HG02642 (cell line): ENCODE measurements at regions not wholly inside any gene's neighbourhood (a gene's known extent, or its start where the extent isn't known, plus 50 kb on each side); places are given as distances from the start of the nearest gene placed in this dataset.
"Not testable (repeated sequence)": the region's sequence is repeated elsewhere in the genome, so short reads cannot be mapped to it uniquely, and the experiment has no call there.

Source experiments
- ATAC-seq: cut with Tn5 transposase; IDR thresholded peaks from one replicate; pipeline ENCODE4 v1.9.1; 2021; ENCODE audit warnings: mild to moderate bottlenecking; ENCODE audit not compliant: unreplicated experiment, poor library complexity

DNA sequence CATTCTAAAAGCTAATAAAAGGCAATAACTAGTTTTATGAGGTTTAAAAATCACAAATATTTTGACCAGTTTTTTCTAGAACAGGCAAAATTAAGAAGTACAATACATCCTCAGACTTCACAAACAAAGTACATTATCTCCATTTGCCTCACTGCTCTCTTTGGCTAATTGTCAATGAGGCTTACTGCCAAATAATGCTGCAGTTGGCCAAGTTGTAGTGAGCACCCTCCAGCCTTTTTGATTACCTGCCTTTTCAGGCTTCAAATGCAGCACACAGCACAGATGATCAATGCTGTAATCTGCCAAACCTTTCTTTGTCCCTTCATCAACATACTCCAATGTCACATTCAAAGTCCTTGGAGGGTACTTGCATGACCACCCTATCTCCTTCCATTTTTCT lies 605.2 kb downstream of the KLHL13 start:
- no peak for ATAC-seq

DNA sequence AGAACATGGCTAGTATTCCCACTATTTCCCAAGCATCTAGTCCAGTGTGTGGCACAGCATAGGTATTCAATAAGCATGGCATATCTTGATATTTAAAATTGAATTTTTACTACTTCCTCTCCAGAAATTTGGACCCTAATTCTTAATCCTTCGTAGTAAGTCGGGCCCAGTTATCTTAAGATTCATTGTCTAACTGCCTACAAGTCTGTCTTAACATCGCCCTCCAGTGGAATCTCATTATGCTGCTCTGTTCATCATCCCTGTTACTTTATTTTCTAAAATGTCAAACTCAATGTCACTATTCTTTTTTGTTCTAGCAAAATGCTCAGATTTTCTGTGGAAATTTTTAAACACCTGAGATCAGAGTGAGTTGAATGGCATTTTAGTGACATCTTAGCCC lies 606.2 kb downstream of the KLHL13 start:
- no peak for ATAC-seq

DNA sequence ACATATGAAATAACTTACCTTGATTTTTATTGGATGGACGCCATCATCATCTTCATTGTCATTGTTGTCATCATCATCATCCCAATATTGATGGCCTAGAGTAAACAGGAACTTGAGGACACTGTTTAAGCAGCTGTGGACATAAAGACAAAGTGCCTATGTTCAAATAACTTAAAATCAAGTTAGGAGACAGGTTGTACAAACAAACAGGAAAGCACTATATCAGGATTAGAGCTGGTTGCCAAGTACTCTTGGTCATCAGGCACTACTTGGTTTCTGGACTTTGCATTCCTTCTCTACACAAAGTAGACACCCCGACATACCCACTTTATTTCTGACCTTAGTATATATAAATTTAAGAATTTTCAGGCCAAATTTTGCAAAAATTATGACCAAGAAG lies 608.6 kb downstream of the KLHL13 start:
- ATAC-seq, result no peak

DNA sequence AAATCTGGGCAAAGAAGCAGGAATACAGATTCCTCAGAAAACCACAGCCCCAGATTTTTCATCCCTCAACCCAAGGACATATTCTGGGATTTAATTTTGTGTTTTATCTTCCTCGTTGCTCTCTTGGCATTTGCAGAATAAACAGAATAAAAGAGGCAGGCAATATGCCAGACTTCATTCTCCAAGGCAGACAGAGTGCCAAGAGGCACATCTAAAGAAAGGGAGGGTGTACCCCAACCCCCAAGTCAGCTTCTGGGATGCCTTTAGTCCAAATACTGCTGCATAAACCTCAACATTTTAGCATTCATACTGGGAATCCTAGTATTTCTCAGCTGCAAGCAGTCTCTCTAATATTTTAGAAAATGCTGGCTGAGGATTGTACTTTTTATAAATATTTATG lies 629.2 kb downstream of the KLHL13 start:
- no peak for ATAC-seq

- no peak for ATAC-seq
Observed at GRCh38 chrX:117483950-117484349, 632.7 kb downstream of the KLHL13 start.

DNA sequence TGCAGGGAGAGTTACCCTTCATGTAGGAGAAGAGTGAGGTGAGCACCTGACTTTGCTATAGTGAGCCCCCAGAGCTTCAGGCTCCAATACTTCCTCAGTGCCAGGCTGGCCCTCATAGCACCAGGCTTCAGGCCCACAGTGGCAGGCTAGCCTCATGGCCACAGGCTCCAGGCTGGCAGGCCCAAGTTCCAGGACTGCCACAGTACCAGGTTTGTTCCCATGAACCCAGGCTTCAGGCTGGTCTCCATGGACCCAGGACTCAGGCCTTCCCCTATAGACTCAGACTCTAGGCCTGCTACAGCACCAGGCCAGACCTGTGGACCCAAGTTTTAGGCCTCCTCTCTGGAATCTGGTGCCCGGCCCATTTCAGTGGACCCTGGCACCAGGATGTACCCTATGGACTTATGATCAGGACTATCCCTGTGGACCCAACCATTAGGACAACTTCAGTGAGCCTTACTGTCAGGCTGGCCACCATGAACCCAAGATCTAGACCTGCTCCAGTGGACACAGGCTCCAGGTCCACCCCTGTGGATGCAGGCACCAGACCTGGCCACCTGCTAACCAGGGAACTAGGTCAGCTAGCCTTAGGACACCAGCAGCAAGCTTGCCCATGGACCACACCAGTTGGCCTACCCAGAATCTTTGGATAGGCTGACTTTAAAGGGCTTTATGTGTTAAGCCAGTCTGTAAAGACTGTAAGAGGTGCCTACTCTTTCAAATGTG lies 658.2 kb downstream of the KLHL13 start:
- ATAC-seq, result no peak

DNA sequence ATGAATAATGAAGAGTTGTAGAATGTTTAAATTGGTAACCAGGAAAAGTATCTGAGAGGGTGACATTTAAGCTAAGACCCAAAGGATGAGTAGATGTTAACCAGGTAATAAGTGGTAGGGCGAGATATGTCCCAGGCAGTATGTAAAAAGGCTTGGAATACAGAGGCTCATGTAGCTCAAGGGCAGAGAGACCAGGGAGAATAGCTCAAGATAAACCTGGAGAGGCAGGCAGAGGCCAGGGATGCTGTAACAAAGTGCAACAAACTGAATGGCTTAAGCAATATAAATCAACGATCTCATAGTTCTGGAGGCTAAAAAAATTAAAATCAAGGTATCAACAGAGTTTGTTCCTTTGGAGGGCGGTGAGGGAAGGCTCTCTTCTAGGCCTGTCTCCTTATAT lies 660.8 kb downstream of the KLHL13 start:
- ATAC-seq, result no peak

DNA sequence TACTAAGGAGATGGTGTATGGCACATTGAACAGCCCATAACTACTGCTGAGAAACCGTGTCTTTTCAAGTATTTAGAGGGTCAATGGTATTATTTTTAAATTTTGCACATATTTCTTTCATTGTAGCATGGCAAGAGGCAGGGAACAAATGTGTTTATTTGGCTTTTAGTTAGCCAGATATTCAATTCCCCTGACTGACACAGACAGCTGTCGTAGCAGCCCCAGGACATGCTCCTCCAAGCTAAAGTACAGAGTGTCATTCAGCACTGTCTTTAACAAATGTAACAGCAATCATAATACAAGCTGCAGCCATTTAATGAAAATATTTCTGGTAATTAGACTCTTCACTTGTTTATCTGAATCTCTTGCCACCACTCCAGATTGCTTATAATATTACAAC lies 687.1 kb downstream of the KLHL13 start:
- no peak for ATAC-seq

DNA sequence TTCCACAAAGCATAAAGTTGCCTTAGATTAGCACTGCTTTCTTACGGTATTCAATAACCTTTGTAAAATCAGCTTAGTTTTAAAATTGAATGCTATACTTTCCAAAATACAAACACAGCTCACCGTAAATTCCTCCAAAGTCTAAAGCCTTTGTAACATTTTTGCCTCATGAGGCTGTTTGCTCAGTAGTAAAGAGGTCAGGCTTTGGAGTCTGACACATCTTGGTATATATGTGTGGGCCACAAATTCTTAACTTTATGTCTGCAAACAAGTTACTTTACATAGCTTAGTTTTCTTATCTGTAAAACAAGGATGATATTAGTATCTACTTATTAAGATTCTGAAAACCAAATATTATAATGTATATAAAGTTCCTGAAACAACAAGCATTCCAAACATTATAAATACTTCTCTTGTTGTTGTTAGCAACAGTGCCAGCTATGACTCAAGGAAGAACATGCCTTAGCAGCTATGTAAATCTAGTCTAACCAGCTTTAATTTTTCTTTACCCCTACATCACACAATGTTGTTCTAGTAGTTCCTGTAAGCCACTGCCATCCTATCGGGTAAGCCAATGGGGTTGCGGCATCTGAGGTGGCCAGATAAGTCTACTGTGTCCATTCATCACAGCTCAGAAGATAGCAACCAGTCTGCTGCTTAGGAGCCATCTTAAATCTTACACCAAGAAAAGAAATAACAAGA lies 709.0 kb downstream of the KLHL13 start:
- no peak for ATAC-seq

- no peak for ATAC-seq
Observed at GRCh38 chrX:117400839-117401238, 715.8 kb downstream of the KLHL13 start.

DNA sequence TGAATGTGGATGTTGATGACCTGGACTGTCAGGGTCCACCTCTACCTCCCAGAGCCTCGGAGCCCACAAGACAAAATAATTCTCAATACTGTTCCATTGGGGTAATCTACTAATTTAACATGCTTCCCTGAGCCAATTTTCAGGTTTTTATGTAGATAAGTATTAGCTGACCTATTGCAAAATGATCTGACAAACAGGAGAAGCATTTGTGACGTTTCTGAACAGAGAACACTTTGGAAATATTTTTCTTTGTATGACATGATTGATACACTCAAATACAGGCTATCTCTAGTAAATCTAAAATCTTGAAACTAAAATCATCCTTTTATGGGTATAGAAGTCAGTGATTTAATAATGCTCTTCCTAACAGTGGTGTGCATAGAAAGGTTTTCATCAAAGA lies 716.6 kb downstream of the KLHL13 start:
- ATAC-seq, result no peak

- ATAC-seq, result no peak
Observed at GRCh38 chrX:117397844-117398243, 718.8 kb downstream of the KLHL13 start.

DNA sequence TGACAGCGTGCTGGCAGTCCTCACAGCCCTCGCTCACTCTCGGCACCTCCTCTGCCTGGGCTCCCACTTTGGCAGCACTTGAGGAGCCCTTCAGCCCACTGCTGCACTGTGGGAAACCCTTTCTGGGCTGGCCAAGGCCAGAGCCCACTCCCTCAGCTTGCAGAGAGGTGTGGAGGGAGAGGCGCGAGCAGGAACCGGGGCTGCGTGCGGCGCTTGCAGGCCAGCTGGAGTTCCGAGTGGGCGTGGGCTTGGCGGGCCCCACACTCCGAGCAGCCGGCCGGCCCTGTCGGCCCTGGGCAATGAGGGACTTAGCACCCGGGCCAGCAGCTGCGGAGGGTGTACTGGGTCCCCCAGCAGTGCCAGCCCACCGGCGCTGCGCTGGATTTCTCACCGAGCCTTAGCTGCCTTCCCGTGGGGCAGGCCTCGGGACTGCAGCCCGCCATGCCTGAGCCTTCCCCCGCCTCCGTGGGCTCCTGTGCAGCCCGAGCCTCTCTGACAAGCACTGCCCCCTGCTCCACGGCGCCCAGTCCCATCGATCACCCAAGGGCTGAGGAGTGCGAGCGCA lies 722.0 kb downstream of the KLHL13 start:
- ATAC-seq, result not testable (repeated sequence)

DNA sequence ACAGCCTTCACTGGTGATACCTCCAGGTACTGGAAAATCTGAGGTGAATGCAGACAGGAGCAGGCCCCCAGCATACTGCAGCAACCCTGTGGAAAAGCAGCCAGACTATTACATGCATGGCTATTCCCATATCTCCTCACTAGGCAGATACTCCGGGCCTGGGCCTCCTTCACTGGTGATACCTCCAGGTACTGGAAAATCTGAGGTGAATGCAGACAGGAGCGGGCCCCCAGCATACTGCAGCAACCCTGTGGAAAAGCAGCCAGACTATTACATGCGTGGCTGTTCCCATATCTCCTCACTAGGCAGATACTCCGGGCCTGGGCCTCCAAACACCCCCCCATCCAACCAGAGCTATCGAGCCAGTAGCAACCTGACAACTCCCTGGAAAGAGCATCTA lies 724.2 kb downstream of the KLHL13 start:
- not testable (repeated sequence) for ATAC-seq

- no peak for ATAC-seq
Observed at GRCh38 chrX:117376460-117376859, 740.1 kb downstream of the KLHL13 start.

DNA sequence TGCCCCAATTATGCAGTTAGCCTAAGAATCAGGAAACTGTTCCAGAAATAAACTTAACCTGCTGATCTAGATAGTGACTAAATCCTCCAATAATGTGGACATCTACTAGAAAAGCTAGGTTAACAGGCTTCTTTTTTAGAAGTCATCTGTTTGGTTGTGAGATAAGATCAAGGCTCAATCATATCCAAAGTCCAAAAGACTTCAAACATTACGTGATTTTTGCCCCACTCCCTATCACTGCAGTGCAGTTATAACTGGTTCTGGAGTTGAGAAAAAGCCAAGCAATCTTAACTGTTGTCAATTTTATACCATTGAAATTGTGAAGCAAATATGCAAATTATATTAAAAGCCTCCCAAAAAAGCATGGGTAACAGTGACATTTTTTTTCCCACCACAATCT lies 781.4 kb downstream of the KLHL13 start:
- ATAC-seq, result no peak

GRCh38 chrX:117327373-117327772 lies 789.2 kb downstream of the KLHL13 start:
- ATAC-seq, result no peak

GRCh38 chrX:117325706-117326105 lies 790.9 kb downstream of the KLHL13 start:
- no peak for ATAC-seq

- no peak for ATAC-seq
Observed at GRCh38 chrX:117305168-117305766, 811.3 kb downstream of the KLHL13 start.

GRCh38 chrX:117301086-117301485 lies 815.5 kb downstream of the KLHL13 start:
- no peak for ATAC-seq

DNA sequence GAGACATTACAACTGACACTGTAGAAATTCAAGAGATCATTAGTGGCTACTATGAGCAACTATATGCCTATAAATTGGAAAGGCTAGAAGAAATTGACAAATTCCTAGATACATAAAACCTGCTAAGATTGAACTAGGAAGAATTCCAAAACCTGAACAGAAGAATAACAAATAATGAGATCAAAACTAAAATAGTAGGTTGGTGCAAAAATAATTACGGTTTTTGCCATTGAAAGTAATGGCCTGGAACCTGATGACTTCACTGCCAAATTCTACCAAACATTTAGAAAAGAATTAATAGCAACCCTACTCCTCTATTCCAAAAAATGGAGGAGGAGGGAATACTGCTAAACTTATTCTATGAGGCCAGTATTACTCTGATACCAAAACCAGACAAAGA lies 824.9 kb downstream of the KLHL13 start:
- ATAC-seq, result no peak
